ENCODE measurements at regions not wholly inside any gene's neighbourhood (a gene's known extent, or its start where the extent isn't known, plus 50 kb on each side); places are given as distances from the start of the nearest gene placed in this dataset.

- no peak for TF ChIP-seq CTCF (conservative IDR thresholded peaks at IDR 0.05 in 1 of 2, IDR thresholded peaks at IDR 0.05 in 1 of 2; ENCODE audit: low read depth in 1 of 2, low read length in 2 of 2)
- TF ChIP-seq EZH2 (IDR thresholded peaks at IDR 0.05; ENCODE audit: low read length, missing control alignments), result no peak
These were observed 139.9 kb downstream of the CHIC2 start for GRCh38 chr4:53924333-53925049.
